DMS153 (cell line): ENCODE measurements at regions not wholly inside any gene's neighbourhood (a gene's known extent, or its start where the extent isn't known, plus 50 kb on each side); places are given as distances from the start of the nearest gene placed in this dataset.

Experiments
- DNase-seq: peaks from one replicate; lab custom pipeline; 2025; lab: John Stamatoyannopoulos, UW

- DNase-seq = no peak
Measured at GRCh38 chr11:15485432-15485831, 370.7 kb downstream of the INSC start.

- DNase-seq = no peak
Measured at GRCh38 chr11:15489281-15489680, 374.6 kb downstream of the INSC start.

GRCh38 chr11:15490535-15490934 lies 375.8 kb downstream of the INSC start:
- DNase-seq = no peak

- DNase-seq = no peak
Measured at GRCh38 chr11:15493066-15493465, 378.3 kb downstream of the INSC start.

GRCh38 chr11:15493921-15494620 lies 379.3 kb downstream of the INSC start:
- peak; percentile 34 for DNase-seq

GRCh38 chr11:15494740-15495139 lies 380.0 kb downstream of the INSC start:
- DNase-seq = no peak

- DNase-seq = no peak
Measured at GRCh38 chr11:15495462-15495861, 380.7 kb downstream of the INSC start.

- no peak for DNase-seq
Measured at GRCh38 chr11:15497366-15497765, 382.6 kb downstream of the INSC start.

GRCh38 chr11:15499674-15500073 lies 385.0 kb downstream of the INSC start:
- no peak for DNase-seq

- DNase-seq = no peak
Measured at GRCh38 chr11:15500643-15501042, 385.9 kb downstream of the INSC start.

- DNase-seq = no peak
Measured at GRCh38 chr11:15501566-15501965, 386.8 kb downstream of the INSC start.

- no peak for DNase-seq
Measured at GRCh38 chr11:15505155-15505554, 390.4 kb downstream of the INSC start.

GRCh38 chr11:15507592-15507991 lies 392.9 kb downstream of the INSC start:
- DNase-seq = no peak

- DNase-seq = no peak
Measured at GRCh38 chr11:15509082-15509481, 394.4 kb downstream of the INSC start.

- DNase-seq = no peak
Measured at GRCh38 chr11:15519124-15519791, 404.5 kb downstream of the INSC start.

GRCh38 chr11:15519911-15520310 lies 405.2 kb downstream of the INSC start:
- no peak for DNase-seq

- peak; percentile 35 for DNase-seq
Measured at GRCh38 chr11:15523543-15523942, 408.8 kb downstream of the INSC start.

- DNase-seq = no peak
Measured at GRCh38 chr11:15525582-15525981, 410.9 kb downstream of the INSC start.

GRCh38 chr11:15526032-15526431 lies 411.3 kb downstream of the INSC start:
- DNase-seq = no peak

- no peak for DNase-seq
Measured at GRCh38 chr11:15526859-15527450, 412.2 kb downstream of the INSC start.

GRCh38 chr11:15532432-15532831 lies 417.7 kb downstream of the INSC start:
- DNase-seq = no peak

GRCh38 chr11:15534266-15534665 lies 419.5 kb downstream of the INSC start:
- no peak for DNase-seq

GRCh38 chr11:15535414-15535813 lies 420.7 kb downstream of the INSC start:
- DNase-seq = no peak
